ENCODE measurements at regions not wholly inside any gene's neighbourhood (a gene's known extent, or its start where the extent isn't known, plus 50 kb on each side); places are given as distances from the start of the nearest gene placed in this dataset.

- DNase-seq (ENCODE audit: low read depth), result no peak
Measured at GRCh38 chr20:60240415-60240814, 282.2 kb downstream of the CDH26 start.

- no peak for DNase-seq (ENCODE audit: low read depth)
Measured at GRCh38 chr20:60240986-60241385, 282.8 kb downstream of the CDH26 start.

DNA sequence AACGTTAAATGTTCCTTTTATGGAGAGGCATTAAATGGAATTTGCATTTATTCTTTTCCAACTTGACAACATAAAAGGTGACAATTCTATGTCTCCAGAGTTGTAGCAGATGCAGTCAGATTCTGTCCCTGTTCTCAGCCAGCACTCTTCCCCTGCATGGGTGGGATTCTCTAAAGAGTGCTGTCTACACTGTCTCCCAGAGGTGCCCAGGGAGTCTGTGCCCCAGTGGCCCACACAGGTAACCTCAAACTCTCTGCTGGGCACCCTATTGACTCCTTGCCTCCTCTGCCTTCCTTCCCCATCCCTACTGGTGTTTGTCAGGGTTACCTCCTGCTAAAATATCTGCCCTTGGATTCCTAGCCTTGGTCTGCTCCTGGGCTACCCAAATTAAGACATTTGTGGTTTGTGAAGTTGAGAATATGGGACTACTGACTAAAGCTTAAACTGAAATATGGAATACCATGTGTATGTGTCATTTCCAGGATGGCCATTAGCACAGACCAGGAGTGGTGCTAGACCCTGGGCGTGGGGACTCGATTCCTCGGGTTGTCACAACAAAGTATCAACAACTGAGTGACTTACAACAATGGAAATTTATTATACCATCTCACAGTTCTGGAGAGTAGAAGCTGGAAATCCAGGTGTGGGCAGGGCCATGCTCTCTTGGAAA lies 284.7 kb downstream of the CDH26 start:
- peak; percentile 93 for DNase-seq (ENCODE audit: low read depth)

DNA sequence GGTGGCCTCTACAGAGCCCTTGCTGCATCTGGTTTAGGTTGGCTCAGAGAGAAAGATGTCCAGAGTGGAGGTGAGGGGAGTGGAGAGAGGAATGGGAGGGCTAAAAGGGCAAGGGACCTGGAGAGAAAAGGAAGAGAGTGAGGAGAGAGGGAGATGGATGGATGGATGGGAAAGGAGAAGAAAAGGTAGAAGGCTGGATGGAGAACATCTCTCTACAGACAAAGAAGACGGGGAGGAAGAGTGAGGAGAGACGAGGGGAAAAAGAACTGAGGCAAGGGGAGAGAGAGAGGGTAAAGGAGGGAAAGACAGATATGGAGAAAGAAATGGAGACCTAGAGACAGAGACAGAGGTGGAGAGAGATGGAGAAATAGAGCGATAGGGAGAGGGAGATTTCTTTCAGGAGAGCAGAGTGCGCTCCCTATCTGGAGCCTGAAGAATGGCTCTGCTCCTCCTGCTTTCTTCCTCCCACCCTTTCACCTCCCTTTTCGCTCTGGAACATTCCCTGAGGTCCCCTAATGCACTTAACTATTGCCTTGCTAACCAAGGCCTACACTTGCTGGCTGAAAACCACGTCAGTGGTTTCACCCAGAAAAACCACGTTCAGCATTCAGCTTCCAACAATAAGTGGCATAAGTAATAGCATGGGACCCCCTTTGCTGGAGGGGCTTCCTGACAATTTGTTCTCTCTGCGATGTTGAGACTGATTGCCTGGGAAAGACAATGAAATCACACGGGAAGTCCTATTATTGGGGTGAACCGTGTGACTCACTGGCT lies 286.3 kb downstream of the CDH26 start:
- no peak for DNase-seq (ENCODE audit: low read depth)

GRCh38 chr20:60246751-60247150 lies 288.5 kb downstream of the CDH26 start:
- no peak for DNase-seq (ENCODE audit: low read depth)

DNA sequence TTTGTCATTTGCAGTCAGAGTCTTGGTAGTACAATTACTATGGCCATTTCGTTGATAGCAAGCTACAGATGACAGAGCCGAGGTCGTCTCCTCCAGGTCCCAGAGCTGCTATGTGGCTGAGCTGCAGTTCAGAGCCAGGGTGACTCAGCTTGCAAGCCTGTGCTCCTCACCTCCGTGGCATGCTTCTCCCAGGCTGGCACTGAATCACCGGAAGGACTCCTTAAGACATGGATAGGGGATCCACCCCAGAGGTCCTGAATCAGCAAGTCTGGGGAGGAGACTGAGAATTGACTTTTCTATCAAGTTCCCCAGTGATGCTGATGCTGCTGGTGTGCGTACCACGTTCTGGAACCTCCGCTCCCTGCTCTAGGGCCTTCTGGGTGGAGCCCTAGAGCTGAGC lies 291.2 kb downstream of the CDH26 start:
- peak; percentile 99 for DNase-seq (ENCODE audit: low read depth)

GRCh38 chr20:60250251-60250650 lies 292.0 kb downstream of the CDH26 start:
- peak; percentile 61 for DNase-seq (ENCODE audit: low read depth)

DNA sequence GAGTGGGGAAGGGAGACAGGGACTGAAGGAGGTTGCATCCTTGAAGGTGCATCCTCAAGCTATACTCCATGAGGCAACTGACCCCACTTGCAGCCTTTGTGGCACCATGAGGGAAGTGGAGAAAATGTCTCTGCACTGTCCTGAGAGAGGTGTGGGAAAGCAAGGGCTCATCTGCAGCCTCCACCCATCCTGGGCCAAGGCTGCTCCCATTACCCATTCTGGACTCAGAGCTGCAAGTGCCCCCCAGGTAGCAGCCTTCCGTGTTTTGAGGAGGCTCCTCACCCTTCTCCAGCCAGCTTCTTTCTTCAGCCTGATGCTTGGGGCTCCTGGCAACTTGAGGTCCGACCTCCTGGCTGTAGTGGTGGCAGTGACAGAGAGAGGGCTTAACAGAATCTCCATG lies 294.6 kb downstream of the CDH26 start:
- DNase-seq (ENCODE audit: low read depth), result no peak

DNA sequence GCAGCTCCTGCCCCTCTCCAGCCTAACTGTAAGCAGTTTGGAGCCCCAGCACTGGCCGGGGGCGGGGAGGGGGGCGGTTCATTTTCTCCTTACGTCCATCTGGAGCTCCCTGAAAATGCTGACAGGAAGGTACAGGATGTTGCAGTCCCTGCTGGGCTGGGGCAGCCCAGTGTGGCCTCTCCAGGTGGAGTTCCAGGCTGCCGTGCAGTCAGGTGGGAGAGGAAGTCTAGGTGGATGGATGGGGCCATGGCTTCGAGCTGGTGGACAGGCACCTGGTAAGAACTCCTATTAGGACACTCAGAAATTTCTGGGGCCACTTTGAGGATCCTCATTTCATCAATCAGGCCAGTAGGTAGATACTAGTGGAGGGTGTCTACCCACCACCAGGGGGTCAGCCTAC lies 295.2 kb downstream of the CDH26 start:
- no peak for DNase-seq (ENCODE audit: low read depth)

DNA sequence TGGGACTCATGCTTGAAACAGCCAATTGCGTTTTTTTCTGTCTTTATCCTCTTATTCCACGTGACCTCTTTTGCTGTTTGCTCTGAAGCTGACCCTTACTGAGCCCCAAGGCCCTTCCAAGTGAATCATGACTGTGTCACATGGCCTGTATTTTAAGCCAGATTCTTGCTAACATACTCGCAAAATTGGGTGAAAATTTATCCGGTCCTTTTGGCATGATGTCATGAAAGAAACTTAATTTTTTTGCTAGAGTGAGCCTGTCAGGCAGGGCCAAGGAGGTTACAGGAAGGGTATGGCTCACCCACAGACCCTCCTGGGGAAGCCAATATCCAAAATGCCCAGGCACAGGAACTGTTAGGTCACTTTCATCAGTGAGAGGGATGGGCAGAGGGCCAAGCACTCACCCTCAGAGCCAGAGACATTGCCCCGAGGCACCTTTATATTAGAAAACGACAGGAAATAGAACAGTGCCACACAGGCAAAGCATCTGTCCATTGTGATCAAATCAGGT lies 296.7 kb downstream of the CDH26 start:
- peak; percentile 86 for DNase-seq (ENCODE audit: low read depth)

DNA sequence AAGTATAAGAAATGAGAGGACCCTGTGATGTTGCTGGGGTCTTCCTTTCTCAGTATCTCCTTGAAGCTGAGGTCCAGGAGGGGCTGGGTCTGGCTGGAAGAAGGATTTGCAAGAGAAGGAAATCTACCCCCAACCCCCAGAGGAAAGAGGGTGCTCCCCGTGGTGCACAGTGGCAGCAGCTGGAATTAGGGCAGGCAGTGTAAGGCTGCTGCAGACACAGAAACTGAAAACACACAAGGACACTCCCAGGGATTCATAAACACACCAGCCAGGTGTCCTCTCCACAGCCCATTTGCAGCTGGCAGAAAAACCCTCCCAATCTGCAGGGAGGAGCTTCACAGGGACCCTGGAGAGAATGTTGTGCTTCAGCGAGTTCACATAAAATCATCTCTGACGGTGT lies 297.2 kb downstream of the CDH26 start:
- DNase-seq (ENCODE audit: low read depth), result no peak

DNA sequence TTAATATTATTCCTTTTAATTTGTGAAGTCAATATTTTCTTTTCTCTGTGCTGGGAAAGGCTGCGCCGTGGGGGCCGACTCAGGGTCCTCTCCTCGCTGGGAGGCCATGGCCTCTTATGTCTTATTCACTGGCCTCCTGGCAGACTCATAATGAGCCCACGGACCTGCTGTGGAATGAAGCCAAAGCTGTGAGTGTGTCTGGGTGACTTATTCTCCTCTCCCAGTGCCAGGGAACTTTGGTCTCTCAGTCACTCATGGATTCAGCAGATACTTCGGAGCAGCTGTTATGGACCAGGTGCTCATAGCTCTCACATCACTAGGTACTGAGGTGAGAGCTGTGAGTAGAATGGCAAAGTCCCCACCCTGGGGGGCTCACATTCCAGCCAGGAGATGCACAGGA lies 297.6 kb downstream of the CDH26 start:
- peak; percentile 26 for DNase-seq (ENCODE audit: low read depth)

DNA sequence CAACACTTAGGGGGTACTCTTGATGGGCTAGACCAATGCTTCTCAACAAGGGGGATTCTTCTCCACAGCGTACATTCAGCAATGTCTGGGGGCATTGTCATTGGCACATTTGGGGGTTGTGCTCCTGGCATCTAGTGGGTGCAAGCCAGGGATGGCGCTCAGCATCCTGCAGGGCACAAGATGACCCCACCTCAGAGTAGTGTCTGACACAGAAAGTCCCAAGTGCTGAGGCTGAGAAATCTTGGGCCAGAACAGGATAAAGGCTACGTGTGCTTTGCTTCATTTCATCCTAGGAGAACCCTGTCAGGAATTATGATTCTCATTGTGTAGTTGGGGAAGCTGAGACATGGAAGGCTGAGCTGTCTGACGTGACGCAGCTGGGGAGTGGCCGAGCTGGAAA lies 298.6 kb downstream of the CDH26 start:
- DNase-seq (ENCODE audit: low read depth), result no peak

GRCh38 chr20:60257671-60258070 lies 299.4 kb downstream of the CDH26 start:
- DNase-seq (ENCODE audit: low read depth), result no peak

GRCh38 chr20:60258255-60258863 lies 300.1 kb downstream of the CDH26 start:
- DNase-seq (ENCODE audit: low read depth), result no peak

GRCh38 chr20:60261333-60261732 lies 303.1 kb downstream of the CDH26 start:
- no peak for DNase-seq (ENCODE audit: low read depth)

DNA sequence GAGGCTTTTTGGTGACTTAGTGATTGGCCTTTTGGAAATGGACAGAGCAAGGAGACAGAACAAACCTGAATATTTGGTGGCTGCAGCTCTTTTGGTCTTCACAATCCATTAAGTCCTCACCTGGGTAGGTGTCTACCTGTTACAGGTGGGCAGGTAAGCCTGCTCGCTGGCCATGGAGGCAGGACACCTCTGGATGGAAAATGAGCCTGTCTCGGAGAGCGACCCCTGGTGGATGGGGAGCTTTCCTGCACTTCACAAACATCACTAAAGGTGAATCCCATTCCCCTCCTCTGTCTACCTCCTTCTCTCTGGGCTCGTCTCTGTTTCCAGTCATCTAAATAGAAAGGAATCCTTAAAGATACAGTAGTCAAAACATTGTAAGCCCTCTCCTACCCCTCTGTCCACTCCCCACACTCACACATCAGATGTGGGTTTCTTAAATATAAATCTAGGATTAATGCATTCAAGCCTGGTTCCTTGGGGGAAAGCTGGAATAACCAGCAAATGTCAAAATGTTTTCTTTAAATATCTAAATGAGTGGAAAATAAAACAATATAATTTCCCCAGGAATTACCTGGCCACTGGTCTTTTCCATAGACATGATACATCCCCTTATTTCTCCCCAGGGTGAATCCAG lies 304.9 kb downstream of the CDH26 start:
- peak; percentile 15 for DNase-seq (ENCODE audit: low read depth)

DNA sequence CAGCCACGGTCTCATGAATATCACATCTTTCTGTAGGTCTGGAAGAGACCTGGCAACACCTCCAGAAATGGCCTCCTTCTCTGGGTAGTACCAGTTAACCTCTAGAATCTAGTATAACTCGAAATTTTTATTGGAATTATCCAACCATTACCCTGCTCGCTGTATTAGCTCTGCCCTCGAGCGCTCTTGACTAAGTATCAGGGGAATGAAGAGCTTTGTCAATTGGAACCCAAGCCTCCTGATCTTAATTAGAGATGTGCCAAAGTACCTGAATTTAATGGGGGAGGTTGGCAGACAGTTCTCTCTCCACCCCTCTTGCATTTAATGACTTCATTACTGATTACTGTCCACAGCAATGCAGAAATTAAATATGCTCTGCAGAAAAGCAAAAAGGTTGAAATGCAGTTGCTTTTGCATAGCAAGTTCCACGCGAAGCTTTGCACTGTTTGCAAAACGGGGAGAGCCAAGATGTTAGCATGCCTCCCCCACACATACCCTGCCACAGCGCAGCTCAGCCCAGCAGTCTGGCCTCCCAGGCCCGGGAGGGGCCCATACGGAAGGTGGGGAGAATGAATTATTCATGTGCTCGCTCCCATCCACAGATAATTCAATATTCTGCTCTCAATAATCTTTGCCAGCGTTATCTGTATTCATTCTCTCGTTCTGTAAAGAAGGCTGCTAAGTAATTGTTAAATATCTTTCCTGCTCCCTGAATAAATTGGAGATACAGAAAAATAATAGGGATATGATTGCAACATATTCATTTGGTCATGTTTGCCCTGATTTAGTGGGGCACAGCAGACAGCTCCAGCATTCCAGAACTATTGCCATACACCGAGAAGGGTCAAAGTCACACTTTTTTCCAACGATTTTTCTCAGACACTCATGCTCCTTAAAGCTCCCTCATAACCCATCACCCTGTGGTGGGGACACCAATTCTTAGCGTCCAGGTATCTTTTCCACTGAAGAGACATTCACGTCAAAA lies 305.8 kb downstream of the CDH26 start:
- no peak for DNase-seq (ENCODE audit: low read depth)

- no peak for DNase-seq (ENCODE audit: low read depth)
Measured at GRCh38 chr20:60266177-60266823, 308.1 kb downstream of the CDH26 start.

GRCh38 chr20:60268491-60268890 lies 310.3 kb downstream of the CDH26 start:
- peak; percentile 60 for DNase-seq (ENCODE audit: low read depth)
